GM21723 (cell line): ENCODE measurements at regions not wholly inside any gene's neighbourhood (a gene's known extent, or its start where the extent isn't known, plus 50 kb on each side); places are given as distances from the start of the nearest gene placed in this dataset.
"Not testable (repeated sequence)": the region's sequence is repeated elsewhere in the genome, so short reads cannot be mapped to it uniquely, and the experiment has no call there.

Experiments
- ATAC-seq: cut with Tn5 transposase; IDR thresholded peaks from one replicate; pipeline ENCODE4 v1.9.1; 2021; ENCODE audit warnings: mild to moderate bottlenecking, moderate library complexity; ENCODE audit not compliant: unreplicated experiment

- no peak for ATAC-seq
Measured at GRCh38 chr13:52931539-52932431, 83.3 kb upstream of the PCDH8 start.

- no peak for ATAC-seq
Measured at GRCh38 chr13:52931131-52931530, 82.7 kb upstream of the PCDH8 start.

GRCh38 chr13:52929846-52930245 lies 81.4 kb upstream of the PCDH8 start:
- ATAC-seq = no peak

DNA sequence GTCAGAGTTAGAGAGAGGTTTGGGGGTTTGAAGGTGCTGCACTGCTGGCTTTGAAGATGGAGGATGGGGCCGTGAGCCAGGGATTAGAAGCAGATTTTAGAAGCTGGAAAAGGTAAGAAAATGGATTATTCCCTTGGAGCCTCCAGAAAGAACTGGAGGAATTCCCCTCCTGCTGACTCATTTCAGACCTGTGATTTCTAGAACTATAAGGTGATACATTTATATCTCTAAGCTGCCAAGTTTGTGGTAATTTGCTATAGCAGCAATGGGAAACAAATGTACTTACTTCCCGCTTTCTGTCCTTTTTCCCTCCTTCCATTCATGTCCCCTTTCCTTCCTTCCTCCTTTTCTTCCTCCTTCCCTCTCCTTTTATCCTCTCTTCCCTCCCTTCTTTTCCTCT lies 78.5 kb upstream of the PCDH8 start:
- no peak for ATAC-seq

- ATAC-seq = no peak
Measured at GRCh38 chr13:52925775-52926285, 77.4 kb upstream of the PCDH8 start.

DNA sequence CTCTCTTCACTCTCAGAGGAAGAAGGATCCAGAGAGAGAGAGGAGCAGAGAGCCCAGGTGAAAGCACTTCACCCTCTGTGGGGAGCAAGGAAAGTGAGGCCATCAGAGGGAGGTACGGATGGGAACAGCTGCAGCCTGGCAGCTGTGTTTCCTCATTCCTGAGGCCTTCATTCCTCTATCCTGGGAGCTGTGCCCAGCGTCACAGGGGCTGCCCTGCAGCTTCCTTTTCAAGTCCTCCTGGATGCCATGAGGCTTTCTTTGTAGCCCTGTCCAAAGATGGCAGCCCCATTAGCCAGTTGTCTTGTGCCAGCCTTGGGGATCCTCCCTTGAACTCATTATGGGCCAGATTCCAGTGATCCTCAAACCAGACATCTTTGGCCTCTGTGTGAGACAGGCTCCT lies 76.8 kb upstream of the PCDH8 start:
- ATAC-seq = no peak

- no peak for ATAC-seq
Measured at GRCh38 chr13:52924289-52925148, 76.1 kb upstream of the PCDH8 start.

GRCh38 chr13:52922961-52923360 lies 74.5 kb upstream of the PCDH8 start:
- no peak for ATAC-seq

DNA sequence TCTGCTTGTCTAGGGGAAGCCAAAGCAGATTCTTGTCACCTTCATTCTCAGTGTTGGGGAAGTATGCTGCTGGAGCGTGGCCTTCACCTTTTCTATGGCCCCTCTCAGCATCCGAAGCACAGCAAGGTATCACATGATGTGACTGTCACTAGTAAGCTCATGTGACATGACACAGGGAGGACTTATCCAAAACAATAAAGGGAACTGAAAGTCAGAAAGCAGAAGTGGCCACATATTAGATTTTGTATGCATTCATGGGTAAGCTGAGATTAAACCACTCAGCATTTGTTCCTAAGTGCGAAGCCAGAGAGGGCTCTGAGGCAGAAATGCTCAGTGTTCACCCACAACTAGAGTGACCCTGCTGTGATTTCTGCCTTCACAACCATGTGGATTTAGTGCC lies 72.8 kb upstream of the PCDH8 start:
- peak; percentile 99 for ATAC-seq

DNA sequence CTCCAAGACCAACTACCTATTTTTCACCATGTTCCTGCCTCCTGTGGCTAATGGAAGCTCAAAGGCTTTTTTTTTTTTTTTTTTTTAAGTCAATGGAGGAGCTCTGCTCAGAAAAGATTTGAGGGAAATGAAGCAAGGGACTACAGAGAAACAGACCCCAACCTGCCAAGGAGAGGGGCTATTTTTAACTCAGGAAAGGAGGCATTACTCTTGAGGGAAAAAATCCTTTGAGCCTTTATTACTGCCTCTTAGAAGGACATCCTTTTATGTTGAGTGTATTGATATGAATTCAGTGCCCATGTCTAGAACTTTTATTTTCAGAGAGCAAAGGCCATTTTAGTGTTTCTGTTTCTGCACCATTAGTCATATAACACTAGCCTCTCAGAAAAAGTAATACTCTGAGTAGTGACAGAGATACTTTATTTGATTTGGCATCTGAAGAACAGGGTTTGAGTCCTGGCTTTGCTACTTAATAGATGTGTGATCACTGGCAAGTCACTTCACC lies 68.1 kb upstream of the PCDH8 start:
- no peak for ATAC-seq

- ATAC-seq = no peak
Measured at GRCh38 chr13:52911340-52911739, 62.9 kb upstream of the PCDH8 start.

DNA sequence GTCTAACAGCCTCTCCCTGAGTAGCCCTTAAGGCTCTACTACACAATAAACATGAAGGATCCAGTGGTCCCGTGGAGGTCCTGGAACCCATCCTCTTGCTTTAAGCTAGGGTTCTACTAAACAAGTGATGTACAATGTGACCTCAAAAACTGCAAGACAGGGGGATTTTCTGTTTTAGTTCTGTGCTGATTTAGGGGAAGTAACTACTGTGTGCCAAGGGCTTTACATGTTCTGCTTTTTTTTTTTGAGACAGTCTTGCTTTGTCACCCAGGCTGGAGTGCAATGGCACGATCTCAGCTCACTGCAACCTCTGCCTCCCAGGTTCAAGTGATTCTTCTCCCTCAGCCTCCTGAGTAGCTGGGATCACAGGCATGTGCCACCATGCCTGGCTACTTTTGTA lies 61.9 kb upstream of the PCDH8 start:
- not testable (repeated sequence) for ATAC-seq

GRCh38 chr13:52906122-52906903 lies 57.9 kb upstream of the PCDH8 start:
- ATAC-seq = no peak

DNA sequence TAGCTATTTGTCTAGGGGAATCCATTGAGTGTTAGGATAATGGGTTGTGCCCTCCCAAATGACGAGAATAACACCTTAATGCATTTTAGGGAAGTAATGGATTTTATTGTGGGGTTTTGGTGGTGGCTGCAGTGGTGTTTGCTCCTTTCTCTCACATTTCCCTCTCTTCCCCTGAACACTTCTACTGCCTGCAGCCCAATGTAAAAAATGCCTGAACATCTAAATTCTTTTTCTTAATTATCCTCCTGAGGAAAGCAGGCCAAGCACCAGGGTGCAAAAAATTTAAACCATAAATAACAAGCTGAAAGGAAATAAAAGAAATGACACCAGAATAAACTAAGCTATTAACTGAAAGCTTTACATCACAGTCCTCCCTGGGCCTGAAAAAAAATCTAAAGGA lies 57.3 kb upstream of the PCDH8 start:
- ATAC-seq = no peak

GRCh38 chr13:52903320-52903719 lies 54.9 kb upstream of the PCDH8 start:
- ATAC-seq = peak; percentile 99

DNA sequence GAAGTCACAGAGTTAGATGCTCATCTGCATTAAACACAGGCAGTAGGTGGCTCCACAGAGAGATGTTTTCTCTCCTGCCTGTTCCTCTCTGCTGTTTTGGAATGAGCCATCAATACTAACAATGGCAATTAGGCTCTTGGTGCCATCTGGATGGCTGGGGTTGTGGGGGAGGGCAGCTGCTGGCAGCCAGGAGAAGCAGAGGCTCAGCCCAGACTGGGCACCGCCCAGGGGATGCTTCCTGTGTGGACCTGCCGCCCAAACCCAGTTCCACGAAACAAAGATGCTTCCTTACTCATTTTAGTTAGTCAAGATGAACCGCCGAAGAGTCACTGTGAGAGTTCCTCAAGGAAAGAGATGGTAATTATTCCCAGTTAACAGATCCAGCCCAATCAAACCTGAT lies 50.8 kb upstream of the PCDH8 start:
- ATAC-seq = no peak
